OCI-LY3 (cell line): ENCODE measurements at regions not wholly inside any gene's neighbourhood (a gene's known extent, or its start where the extent isn't known, plus 50 kb on each side); places are given as distances from the start of the nearest gene placed in this dataset.

Source experiments
- CTCF ChIP-seq: fragments of 200-600, 300-600 bp; sonication (generic); IDR thresholded peaks from 2 replicates; pipeline ENCODE4 v1.5.1; 2014; ENCODE audit warnings: antibody characterized with exemption, low read length, low read depth
- EZH2phosphoT487 ChIP-seq: fragments of 200-600 bp; shearing (Covaris generic); IDR thresholded peaks from 2 replicates; pipeline ENCODE4 v1.6.1; 2018; ENCODE audit warnings: antibody characterized with exemption, mixed run types, low read depth

- no peak for TF ChIP-seq CTCF
- no peak for TF ChIP-seq EZH2phosphoT487
Observed at GRCh38 chr10:107546986-107547385, 382.5 kb upstream of the SORCS1 start.
